HG02642 (cell line): ENCODE measurements at regions not wholly inside any gene's neighbourhood (a gene's known extent, or its start where the extent isn't known, plus 50 kb on each side); places are given as distances from the start of the nearest gene placed in this dataset.

Experiments used
- ATAC-seq: cut with Tn5 transposase; IDR thresholded peaks from one replicate; pipeline ENCODE4 v1.9.1; 2021; ENCODE audit warnings: mild to moderate bottlenecking; ENCODE audit not compliant: unreplicated experiment, poor library complexity

DNA sequence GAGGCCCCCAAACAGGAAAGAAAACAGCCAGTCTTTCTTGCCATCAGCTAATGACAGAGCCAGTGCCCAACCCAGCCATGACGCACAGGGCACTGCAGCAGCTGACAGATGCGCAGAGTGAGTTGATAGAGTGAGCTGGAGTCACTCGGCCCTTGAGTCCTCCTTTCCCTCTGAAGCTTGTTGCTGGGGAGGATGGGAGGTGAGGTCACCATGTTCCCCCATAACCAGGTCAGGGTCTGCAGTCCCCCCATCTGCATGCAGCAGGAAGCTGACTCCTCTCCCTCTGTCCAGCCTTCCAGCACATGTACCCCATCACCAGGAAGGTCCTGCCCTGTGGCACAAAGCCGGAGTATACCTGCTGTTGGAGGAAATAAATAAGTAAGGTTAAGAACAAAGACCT is 174.6 kb downstream of the ABHD5 start:
- ATAC-seq, result no peak

DNA sequence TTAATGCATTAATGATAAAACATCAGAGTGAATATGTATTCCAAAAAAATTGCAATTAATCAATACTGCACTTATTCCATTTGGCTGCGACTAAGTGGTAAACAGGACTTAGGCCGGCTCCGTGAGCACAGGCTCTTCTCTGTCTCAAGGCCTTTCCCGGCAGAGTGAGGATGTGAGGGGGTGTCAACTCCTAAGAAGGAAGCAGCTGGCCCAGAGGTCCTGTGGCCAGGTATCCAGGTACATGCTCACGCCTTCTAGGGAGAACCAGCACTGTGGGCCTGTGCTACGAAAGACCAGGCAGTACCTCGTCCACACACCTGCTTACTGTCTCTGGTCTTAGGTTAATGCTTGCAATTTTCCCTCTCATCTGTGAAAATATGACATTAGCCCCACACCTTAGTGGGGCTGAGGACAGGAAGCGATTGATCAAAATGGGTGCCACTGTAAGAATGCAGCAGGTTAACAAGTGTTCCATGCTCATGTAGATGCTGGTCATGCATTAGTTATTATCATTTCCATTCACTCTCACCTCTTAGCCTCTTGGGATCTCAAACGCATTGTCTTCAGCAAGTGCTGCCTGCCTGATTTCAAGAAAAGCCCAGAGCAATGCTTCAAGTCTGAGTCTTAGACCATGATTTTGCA is 175.3 kb downstream of the ABHD5 start:
- ATAC-seq, result no peak

- no peak for ATAC-seq
Observed at GRCh38 chr3:43866529-43867353, 176.0 kb downstream of the ABHD5 start.

GRCh38 chr3:43867436-43868072 is 176.8 kb downstream of the ABHD5 start:
- no peak for ATAC-seq

DNA sequence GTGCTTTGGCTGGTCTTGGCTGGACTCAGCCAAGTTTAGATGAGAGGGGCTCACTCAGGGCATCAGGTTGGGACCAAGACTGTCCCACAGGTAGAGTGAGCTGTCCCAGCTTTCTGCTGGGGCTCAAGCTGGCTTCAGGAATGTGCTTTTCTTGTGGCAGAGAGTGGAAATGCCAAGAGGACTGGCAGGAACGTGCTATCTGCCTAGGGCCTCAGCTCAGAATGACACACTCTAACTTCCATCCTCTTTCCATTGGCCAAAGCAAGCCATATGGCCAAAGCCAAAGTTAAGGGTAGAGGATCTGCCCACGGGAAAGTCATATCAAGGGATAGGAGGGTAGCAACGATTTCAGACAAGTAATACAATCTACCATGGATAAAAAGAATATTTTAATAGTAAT is 178.8 kb downstream of the ABHD5 start:
- no peak for ATAC-seq

GRCh38 chr3:43870120-43870519 is 179.4 kb downstream of the ABHD5 start:
- ATAC-seq, result no peak

DNA sequence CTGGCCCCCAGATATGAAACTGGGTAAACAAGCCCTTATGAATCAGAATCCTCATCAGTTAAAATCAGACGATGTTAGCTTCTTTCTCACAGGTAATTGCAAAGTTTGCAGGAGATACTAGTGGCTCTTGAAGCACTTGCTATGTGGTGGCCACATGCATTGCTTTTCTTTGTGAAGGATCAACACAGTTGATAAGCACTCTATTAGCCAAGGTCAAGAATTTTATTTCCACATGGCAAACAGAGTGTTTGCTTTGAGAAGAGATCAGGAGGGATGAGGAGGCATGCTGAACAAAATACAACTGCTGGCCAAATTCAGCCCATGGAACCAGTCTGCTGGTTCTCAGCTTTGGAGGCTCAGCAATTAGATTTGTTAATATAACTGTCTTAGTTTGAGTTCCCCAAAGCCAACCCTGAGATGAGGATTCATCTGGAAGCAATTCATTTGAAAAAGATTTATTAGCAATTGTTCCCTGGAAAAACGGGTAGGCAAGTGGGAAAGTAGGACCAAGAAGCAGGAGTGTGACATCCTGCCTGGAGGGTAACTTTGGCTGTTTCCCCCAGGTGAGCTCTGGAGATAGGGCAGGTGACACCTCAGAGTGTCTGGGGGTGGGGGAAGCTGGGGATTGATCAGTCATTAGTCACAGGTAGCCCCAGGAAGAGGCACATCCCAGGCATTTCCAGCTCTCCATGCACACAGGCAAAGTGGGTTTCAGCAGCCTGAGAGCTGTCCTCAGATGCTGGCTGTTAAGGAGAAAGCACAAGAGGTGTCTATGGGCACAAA is 180.3 kb downstream of the ABHD5 start:
- ATAC-seq, result no peak

GRCh38 chr3:43871627-43872245 is 181.0 kb downstream of the ABHD5 start:
- no peak for ATAC-seq

- no peak for ATAC-seq
Observed at GRCh38 chr3:43872301-43872700, 181.6 kb downstream of the ABHD5 start.

- no peak for ATAC-seq
Observed at GRCh38 chr3:43872901-43873300, 182.2 kb downstream of the ABHD5 start.

- no peak for ATAC-seq
Observed at GRCh38 chr3:43873723-43874122, 183.0 kb downstream of the ABHD5 start.

GRCh38 chr3:43874290-43874689 is 183.6 kb downstream of the ABHD5 start:
- ATAC-seq, result no peak

DNA sequence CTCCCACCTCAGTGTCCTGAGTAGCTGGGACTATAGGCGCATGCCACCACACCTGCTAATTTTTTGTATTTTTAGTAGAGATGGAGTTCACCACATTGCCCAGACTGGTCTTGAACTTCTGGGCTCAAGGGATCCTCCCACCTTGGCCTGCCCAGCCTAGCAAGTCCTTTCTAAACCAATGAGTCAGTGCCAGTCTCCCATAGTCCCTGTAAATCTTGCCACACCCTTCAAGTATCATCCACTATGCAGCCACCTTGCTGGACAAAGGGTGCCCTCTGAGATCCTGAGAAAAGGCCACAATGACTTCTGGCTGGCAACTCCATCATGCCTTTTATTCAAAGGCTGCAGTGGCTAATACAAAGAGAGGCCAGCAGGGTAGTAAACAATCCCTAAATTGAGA is 184.0 kb downstream of the ABHD5 start:
- ATAC-seq, result no peak

- ATAC-seq, result no peak
Observed at GRCh38 chr3:43876648-43877047, 185.9 kb downstream of the ABHD5 start.

- no peak for ATAC-seq
Observed at GRCh38 chr3:43879166-43879565, 188.4 kb downstream of the ABHD5 start.

- ATAC-seq, result no peak
Observed at GRCh38 chr3:43882976-43883680, 192.4 kb downstream of the ABHD5 start.

GRCh38 chr3:43883729-43884396 is 193.1 kb downstream of the ABHD5 start:
- ATAC-seq, result no peak

DNA sequence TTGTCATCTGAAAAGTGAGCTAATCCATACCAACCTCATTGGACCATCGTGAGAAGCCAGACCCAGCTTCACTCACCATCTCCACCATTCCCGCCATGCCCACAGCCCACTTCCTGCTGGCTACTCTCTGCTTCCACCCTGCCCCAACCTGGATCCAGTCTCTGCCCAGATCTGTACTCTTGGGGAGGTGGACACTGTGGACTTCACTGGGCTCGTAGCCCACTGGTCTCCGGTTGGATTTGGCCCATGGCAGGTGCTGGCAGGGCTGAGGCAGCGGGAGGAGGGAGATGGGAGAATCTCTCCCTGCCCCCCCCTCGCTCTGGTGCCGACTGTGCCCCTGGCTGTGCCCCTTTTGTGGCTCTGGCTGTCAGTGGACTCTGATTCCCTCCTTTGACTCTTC is 193.8 kb downstream of the ABHD5 start:
- ATAC-seq, result no peak
